Medulla oblongata (tissue), 1 donor: ENCODE measurements at regions not wholly inside any gene's neighbourhood (a gene's known extent, or its start where the extent isn't known, plus 50 kb on each side); places are given as distances from the start of the nearest gene placed in this dataset.
"Not testable (repeated sequence)": the region's sequence is repeated elsewhere in the genome, so short reads cannot be mapped to it uniquely, and the experiment has no call there.

Experiments used
- DNase-seq: peaks from one replicate; pipeline ENCODE4 v3.0.0-alpha.2; 2015; ENCODE audit errors: extremely low spot score

DNA sequence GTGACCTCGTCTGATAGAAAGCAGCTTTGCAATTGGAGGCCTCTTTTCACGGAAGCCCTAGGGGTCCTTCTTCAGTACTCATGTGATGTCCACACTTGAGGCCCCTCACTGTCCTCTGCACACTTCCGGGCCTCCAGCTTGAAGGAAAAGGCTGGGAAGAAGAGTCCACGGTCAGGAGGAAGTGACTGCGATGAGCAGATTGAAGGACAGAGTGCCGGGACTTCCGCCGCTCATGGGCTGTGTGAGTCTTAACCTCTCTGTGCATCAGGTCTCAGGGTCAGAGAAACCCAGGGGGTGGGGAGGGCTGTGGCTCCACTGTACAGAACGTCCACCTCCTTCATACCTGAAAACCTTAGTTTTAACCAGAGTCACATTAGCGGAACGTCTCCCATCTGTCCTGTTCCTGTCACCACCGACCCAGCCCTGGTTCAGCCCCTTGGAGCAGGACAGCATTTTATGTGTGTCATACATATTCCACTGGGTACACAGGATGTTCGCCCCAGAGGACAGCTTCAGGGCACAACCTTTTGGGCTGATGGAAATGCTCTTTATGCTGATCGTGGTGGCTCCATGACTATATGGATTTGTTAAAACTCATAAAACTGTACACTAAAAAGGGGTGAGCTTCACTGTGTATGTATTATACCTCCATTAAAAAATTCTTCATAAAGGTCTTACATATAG is 51.0 kb upstream of the SORCS2 start:
- DNase-seq = no peak

DNA sequence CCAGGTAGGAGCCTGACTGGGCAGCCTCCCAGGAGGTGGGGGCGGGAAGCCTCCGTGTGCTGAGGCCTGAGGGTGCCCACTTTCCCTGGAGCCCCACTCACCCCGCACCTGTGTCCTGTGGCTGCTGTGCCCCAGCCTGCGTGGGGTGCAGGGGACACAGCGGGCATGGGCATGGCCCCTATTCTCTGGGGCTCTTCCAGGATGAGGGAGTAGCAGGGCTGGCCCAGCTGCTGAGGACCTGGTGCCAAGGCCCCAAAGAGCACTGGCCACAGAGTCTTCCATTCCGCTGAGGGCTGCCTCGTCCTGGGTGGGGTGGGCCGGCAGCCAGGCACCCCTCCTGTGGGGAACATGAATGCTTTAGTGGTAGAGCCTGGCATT is 51.7 kb upstream of the SORCS2 start:
- no peak for DNase-seq

DNA sequence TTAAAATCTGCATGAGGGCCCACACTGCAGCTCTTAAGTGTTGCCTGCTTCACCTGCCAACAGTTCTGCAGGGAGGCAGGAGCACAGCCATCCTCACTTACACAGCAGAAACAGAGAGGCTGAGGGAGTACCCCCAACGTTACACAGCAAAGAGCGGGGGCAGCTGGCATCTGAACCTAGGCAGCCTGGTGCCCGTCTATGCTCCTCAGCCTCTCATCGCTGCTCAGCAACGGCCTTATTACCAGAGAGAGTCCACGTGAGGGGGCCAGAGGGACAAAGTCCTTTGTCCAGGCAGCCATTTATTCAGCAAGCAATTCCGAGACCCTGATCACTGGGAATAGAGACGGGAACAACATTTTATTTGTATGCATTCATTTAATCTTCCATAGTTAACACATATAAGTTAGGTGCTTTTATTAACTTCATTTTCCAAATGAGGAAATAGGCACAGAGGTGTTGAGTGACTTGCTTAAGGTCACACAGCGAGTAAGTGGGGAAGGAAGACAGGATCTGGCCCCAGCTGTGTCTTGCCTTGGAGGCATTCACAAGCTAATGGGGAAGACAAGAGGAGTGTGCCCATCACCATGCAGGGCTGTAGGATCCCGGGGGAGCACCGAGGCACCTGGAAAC is 52.2 kb upstream of the SORCS2 start:
- DNase-seq = no peak

DNA sequence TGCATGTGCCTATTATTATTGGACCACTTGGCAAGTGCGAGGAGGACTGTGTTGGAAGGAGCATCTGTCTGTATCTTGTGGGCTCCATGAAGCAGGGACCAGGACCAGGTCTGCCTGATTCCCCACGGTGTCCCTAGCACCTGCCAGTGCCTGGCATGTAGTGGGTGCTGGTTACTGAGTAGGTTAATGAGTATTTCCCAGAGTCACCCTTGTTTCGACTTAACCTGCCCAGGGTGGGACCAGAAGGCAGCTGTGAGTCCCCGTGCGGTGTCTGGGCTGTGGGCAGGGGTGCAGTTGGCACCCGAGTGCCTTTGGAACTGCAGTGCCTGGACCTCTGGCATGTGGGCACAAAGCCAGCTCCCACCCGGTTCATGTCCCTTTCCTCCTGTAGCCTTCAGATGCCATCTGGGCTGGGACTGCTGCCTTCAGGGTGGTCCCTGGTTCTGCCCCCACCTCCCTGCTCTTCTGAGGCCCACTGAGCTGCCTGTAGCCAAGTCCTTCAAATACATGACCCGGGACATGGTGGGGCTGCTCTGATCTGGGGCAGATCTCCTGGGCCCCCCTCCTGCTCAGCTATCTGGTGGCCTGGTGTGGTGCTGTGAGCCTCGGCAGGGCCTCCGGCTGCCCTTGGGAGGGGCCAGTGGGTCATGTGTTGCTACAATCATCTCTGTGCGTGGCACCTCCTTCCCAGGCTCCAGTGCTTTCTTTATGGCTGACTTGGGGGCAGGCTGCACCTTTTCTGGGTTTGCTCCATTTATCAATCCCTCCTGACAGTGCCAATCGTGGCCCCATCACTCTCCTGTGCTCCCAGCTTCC is 53.0 kb upstream of the SORCS2 start:
- DNase-seq = no peak

DNA sequence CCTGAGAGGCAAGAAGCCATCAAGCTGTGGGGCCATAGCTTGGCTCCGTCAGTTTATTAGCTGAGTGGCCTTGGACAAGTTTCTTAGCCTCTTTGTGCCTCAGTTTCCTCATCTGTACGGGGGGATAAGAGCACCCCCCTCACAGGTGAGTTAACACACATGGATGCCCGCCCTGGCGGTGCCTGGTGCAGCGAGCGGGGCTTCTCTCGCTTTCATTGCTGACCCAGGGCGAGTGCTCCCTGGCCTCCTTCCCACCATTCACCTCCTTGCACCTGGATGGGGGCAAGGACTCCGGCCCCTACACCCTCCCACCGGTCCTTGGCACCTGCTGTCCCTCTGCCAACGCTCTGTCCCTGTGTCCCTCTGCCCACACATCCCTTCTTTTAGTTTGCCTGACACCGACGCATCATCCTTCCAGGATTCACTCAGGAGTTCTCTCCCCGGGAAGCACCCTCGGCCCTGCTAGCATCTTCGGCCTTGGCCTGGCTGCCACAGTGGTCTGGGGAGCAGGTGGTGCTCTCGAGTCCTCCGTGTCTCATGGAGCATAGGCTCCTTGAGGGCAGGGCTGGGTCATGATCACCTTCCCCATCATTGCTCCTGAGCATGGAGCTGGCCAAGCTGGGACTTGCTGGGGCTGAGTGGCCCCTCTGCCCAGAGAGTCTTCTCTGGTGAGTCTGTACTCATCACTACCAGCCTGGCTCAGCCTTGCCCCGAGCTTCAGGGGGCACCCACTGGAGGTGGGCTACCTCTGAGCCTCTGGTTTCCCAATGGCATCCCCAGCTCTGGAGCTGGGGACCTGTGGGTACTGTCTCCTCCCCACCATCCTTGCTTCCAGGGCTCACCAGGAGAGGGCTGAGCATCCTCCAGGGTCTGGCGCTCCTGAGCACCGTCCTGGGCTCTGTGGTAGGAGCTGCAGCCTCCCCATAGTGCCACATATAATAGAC is 53.8 kb upstream of the SORCS2 start:
- no peak for DNase-seq

DNA sequence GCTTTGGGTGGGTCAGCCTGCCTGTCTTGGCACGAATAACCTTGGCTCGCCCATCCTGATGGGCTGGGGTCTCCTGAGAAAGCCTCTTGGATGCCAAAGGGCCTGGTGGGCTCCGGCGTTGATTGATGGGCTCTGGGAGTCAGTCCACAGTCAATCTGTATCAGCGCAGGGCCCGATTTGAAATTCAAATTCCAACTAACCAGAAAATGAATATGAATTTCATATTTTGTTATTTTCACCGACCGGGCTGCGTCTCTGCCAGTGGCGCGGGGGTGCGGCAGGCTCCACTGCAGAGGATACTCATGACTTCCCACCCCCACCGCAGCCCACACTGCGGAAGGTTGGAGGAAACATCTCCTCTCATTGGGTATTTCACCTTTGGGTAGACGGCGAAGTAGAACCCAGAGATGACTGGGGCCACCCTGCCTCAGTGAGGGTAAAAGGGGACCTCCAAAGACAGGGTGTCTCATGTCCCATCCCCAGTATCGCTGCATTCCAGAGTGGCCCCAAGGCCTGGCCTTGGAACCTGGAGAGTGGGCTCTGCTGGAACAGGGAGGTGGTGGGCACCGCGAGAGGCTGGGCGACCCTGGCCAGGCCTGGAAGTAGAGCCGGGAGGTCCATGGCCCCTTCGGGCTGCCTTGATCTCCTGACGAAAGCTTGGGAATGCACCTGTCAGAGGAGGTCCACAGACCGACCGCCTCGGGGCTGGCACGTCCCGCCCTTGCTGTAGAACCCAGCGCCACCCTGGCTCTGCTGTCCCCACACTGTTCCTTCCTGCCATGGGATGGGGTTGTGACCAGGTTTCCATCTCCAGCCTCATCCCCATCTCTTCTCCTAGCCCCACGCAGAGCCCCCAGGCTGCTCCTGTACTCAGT is 54.8 kb upstream of the SORCS2 start:
- no peak for DNase-seq

DNA sequence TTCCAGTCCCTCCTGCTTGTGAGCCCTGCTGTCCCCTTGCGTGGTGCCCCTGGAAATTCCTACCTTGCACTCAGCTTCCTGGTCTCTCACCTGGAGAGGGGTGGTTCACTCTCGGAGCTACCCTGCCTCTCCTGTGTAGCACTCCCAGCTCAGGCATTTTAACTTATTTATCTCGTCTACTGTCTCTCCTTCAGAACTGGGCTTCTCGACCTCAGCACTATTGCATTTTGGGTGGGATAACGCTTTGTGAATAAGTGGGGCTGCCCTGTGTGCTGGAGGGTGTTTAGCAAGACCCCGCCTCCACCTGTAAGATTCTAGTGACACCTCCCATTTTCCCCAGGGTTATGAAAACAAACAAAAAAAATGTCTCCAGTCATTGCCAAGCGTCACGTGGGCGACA is 56.0 kb upstream of the SORCS2 start:
- DNase-seq = no peak

DNA sequence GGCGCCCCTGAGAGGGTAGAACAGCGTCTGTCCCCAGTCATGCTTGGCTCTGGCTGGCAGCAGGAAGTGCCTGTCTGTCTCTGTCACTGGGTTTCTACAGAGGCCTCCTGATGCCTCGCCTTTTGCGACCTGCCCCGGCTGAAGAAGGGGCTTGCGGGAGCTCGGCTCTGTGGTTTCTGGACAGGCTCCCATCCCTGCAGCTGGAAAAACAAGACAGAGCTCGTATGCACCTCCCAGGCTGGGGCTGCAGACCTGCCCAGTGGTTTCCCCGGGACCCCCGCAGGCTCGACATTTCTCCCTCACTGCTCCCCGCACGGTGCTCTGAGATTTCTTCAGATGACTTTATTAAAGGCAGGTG is 57.0 kb upstream of the SORCS2 start:
- DNase-seq = no peak

DNA sequence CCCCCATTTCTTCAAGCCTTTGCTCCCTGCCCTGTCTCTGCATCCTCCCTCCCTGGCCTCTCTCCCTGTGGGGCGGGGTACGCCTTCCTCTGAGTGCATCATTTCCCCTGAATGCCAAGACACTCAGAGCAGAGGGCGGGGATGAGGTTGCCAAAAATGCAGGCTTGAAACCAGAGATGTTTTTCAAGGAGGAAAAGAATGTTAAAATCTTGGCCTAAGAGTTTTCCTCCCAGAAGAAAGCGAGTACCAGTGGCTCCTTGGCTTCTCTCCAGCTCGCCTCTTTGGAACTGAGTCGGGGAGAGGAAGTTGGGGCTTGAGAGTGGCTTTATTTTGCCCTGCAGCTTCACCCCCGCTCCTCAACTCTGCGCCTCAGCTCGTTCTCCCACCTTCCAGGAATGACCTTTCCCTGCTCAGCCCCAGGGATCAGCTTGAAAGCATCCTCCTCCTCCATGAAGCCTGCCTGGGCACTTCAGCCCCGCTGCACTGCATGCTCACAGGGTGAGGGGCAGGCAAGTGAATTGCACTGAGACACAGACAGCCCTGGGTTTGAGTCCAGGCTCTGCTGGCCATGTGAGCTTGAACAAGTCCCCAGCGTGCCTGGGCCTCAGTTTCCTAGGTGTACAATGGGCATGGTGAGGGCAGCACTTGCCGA is 57.5 kb upstream of the SORCS2 start:
- peak; percentile 68 for DNase-seq

DNA sequence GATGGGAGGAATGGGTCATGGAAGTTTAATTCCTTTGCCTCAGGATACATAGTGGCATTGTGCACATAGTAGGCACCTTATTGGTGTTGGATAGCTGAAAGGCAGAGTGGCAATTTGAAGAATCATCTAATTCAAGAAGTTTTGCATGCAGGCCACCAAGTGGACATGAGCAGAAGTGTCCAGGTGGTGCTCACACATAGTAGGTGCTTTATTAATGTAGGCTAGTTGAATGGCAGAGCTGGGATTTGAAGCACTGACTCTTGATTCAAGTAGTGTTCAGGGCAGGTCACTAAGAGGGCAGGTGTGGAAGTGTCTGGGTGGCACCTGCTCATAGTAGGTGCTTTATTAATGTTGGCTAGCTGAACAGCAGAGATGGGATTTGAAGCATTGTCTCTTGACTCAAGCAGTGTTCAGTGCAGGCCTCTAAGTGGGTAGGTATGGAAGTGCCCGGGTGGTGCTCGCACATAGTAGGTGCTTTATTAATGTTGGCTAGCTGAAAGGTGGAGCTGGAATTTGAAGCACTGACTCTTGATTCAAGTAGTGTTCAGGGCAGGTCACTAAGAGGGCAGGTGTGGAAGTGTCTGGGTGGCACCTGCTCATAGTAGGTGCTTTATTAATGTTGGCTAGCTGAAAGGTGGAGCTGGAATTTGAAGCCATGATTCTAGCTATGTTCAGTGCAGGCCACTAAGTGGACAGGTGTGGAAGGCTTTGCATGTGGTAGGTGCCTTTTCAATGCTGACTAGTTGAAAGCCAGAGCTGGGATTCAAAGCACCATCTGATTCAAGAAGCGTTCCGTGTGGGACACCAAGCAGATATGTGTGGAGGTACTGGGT is 58.3 kb upstream of the SORCS2 start:
- DNase-seq = not testable (repeated sequence)

DNA sequence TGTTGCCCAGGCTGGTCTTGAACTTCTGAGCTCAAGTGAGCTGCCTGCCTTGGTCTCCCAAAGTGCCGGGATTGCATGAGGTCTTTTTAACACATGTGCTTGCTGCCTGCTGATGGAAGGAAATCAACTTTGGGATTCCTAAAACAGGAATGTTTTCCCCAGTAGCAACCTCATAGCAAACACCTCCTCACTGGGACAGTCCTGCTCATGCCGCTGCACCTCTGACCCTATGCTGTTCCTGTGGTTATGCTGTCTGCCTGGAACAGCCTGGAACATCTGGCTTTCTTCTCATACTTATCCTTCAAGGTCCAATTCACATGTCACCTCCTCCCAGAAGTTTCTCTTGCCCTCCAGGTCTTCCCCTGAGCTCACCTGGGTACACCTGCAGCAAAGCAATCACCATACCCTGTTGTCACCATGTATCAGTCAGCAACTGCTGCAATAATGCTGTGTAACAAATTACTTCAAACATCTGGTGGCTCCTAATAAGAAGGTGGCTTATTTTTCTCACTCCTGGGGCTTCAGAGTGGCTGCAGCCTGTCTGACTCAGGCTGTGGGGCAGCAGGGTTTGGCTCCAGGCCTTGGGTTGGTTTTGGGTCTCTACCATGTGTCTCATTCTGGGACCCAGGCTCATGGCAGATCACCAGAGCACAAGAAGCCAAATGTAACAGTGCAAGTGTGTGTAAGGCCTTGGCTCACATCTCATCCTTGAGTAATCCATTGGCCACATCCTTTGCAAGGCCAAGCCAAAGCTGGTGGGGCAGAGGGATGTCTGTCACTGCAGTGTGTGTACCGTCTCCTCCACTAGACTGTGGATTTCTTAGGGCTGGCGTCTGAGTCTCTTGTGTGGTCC is 59.4 kb upstream of the SORCS2 start:
- DNase-seq = peak; percentile 27

DNA sequence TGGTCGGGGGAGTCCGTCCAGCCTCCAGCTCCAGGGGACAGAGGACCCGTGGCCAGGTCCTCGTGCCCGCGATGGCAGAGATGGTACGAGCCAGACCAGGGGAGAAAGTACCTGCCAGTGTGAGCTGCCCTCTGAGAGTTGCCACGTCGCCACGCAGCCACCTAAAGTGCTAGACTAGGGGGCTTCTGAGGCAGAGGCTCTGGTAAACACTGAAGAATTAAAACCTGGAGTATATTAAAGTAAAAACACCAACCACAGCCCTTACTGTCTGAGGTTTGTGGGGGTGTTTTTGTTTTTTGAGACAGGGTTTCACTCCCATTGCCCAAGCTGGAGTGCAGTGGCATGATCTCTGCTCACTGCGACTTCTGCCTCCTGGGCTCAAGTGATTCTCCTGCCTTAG is 60.1 kb upstream of the SORCS2 start:
- no peak for DNase-seq

DNA sequence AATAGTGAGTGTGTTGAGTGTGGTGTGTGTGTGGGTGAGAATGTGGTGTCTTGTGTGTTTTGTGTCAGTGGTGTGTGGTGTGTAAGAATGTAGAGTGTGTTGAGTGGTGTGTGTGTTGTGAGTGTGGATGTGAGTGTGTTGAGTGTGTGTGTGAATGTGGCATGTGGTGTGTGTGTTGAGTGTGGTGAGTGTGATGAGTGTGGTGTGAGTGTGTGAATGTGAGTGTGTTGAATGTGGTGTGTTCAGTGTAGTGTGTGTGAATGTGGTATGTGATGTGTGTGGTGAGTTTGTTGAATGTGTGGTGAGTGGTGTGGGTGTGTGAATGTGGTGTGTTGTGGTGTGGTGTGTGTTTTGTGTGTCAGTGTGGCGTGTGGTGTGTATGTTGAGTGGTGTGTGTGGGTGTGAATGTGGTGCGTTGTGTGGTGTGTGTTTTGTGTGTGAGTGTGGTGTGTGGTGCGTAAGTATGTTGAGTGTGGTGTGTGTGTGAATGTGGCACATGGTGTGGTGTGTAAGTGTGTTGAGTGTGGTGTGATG is 60.8 kb upstream of the SORCS2 start:
- no peak for DNase-seq

DNA sequence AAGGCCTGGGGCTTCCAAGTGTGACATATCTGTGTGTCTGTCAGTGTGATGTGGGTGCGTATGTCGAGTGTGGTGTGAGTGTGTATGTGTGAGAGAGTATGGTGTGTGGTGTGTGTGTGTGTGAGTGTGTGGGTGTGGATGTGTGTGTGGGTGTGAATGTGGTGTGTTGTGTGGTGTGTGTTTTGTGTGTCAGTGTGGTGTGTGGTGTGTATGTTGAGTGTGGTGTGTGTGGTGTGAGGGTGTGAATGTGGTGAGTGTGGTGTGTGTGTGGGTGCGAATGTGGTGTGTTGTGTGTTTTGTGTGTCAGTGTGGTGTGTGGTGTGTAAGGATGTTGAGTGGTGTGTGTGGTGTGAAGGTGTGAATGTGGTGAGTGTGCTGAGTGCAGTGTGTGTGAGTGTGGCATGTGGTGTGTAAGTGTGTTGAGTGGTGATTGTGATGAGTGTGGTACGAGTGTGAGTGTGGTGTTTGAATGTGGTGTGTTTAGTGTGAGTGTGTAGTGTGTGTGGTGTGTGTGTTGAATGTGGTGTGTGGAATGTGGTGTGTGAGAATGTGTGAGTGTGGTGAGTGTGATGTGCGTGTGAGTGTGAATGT is 61.6 kb upstream of the SORCS2 start:
- DNase-seq = no peak

DNA sequence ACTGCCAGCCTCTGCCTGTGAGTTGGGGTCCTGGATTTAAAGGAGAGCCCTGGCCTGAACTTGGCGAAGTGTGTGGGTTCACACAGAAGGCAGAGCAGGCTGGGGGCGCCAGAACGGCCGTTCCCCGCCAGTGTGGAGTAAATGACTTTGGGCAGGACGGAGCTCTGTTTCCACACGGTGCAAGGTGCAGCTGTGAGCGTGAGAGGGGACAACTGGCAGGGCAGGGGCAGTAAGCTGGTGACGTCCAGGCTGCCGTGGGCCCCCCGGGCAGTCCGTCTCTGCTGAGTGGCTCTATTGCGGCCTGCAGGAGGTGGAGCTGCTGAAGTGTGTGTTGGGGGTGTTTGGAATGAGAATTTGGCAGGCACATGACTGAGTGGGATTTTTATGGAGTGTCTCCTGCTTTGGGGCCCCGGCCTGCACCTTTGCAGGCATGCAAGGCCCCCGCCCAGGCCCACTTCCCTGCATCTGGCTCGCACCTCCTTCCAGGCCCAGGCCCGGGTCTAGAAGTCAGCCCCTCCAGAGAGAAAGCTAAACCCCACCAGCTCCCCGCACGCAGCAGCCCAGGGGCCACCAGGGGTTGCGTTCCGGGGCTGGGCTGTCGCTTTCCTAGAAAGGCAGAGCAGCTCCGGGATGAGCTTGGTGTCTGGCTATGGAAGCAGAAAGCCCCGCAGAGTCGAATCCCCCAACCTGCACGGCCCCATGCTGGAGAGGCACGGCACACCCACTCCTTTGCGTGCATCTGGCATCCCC is 62.2 kb upstream of the GRPEL1 start:
- no peak for DNase-seq

DNA sequence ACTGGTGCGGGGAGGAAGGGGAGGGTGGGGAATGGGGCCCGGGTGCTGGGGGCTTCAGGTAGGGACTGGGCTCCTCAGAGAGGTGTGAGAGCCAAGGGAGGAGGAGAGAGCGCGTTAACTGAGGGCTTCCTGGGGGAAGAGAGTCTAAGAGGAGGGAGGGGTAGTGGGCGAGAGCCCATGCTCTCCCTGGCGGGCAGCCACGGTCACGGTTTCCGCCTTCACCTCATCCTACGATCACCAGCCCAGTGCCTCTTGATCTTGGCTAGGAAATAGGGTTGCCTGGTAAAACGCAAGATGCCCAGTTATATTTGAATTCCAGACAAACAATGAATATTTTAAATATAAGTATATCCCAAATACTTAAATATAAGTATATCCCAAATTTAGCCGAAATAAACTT is 60.8 kb upstream of the GRPEL1 start:
- no peak for DNase-seq

DNA sequence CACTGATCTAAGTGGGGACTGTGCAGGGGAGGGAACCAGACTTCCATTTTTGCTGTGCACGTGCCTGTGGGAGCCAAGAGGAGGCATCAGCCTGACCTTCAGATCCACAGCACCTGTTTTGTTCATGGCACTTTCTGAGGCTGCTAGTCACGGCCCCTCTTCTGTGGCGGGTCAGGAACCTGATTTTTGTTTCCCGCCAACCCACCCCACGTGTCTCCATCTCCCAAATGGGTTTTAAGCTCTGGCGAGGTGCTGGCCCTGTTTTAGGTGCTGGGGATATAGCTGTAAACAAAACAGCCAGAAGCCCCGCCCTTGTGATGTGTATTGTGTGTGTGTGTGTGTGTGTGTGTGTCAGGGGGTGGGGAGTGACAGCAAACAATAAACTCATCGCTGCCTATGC is 60.4 kb upstream of the GRPEL1 start:
- no peak for DNase-seq
